Epithelial cell of prostate (primary cell): ENCODE measurements at regions not wholly inside any gene's neighbourhood (a gene's known extent, or its start where the extent isn't known, plus 50 kb on each side); places are given as distances from the start of the nearest gene placed in this dataset.

Experiments used
- DNase-seq: peaks from one replicate; pipeline ENCODE4 v3.0.0-alpha.2; 2011; ENCODE audit warnings: low read depth, low spot score
- H3K27ac ChIP-seq: fragments of 450-650 bp; 2 replicates; pipeline ENCODE4 v1.5.1; 2017; ENCODE audit warnings: mild to moderate bottlenecking

GRCh38 chr7:340979-341694 lies 51.2 kb downstream of the FOXL3 start:
- no peak for DNase-seq
- H3K27ac ChIP-seq: no peak overlapping the region

- no peak overlapping the region for H3K27ac ChIP-seq
- no peak for DNase-seq
Measured at GRCh38 chr7:341841-342638, 52.1 kb downstream of the FOXL3 start.

GRCh38 chr7:342681-343216 lies 52.8 kb downstream of the FOXL3 start:
- DNase-seq: no peak
- no peak overlapping the region for H3K27ac ChIP-seq

GRCh38 chr7:343227-343822 lies 53.4 kb downstream of the FOXL3 start:
- DNase-seq: no peak
- no peak overlapping the region for H3K27ac ChIP-seq

- no peak for DNase-seq
- H3K27ac ChIP-seq: no peak overlapping the region
Measured at GRCh38 chr7:343864-344607, 54.1 kb downstream of the FOXL3 start.

GRCh38 chr7:344608-344994 lies 54.6 kb downstream of the FOXL3 start:
- no peak for DNase-seq
- no peak overlapping the region for H3K27ac ChIP-seq

- H3K27ac ChIP-seq: no peak overlapping the region
- no peak for DNase-seq
Measured at GRCh38 chr7:346116-346898, 56.3 kb downstream of the FOXL3 start.

GRCh38 chr7:347001-347590 lies 57.1 kb downstream of the FOXL3 start:
- no peak for DNase-seq
- H3K27ac ChIP-seq: no peak overlapping the region

GRCh38 chr7:347644-348479 lies 57.9 kb downstream of the FOXL3 start:
- DNase-seq: no peak
- H3K27ac ChIP-seq: no peak overlapping the region

- no peak overlapping the region for H3K27ac ChIP-seq
- DNase-seq: no peak
Measured at GRCh38 chr7:348480-348844, 58.5 kb downstream of the FOXL3 start.

- no peak for DNase-seq
- no peak overlapping the region for H3K27ac ChIP-seq
Measured at GRCh38 chr7:348962-349743, 59.2 kb downstream of the FOXL3 start.

GRCh38 chr7:351256-351655 lies 61.3 kb downstream of the FOXL3 start:
- no peak for DNase-seq
- no peak overlapping the region for H3K27ac ChIP-seq

GRCh38 chr7:351681-352480 lies 61.9 kb downstream of the FOXL3 start:
- no peak overlapping the region for H3K27ac ChIP-seq
- DNase-seq: no peak

GRCh38 chr7:353746-354325 lies 63.9 kb downstream of the FOXL3 start:
- no peak for DNase-seq
- H3K27ac ChIP-seq: no peak overlapping the region

- DNase-seq: no peak
- H3K27ac ChIP-seq: no peak overlapping the region
Measured at GRCh38 chr7:354597-355470, 64.9 kb downstream of the FOXL3 start.

- no peak for DNase-seq
- no peak overlapping the region for H3K27ac ChIP-seq
Measured at GRCh38 chr7:355568-355967, 65.6 kb downstream of the FOXL3 start.
